Neural progenitor cell (in vitro differentiated cells): ENCODE measurements at regions not wholly inside any gene's neighbourhood (a gene's known extent, or its start where the extent isn't known, plus 50 kb on each side); places are given as distances from the start of the nearest gene placed in this dataset.

Source experiments
- DNase-seq: peaks from one replicate; pipeline ENCODE4 v3.0.0-alpha.2; 2016; ENCODE audit warnings: low spot score
- H2AFZ ChIP-seq: fragments of 200-600 bp; sonication (generic); replicated peaks from 2 replicates; pipeline ENCODE4 v1.6.1; 2016; ENCODE audit warnings: antibody characterized with exemption
- H3F3A ChIP-seq: fragments of 200-600 bp; sonication (generic); 2 replicates; pipeline ENCODE4 v1.6.1; 2016; ENCODE audit warnings: antibody characterized with exemption, low read depth
- H3K27ac ChIP-seq: fragments of 200-600 bp; sonication (generic); 2 replicates; pipeline ENCODE4 v1.5.1; 2016; ENCODE audit warnings: mild to moderate bottlenecking
- H3K27me3 ChIP-seq: fragments of 200-600 bp; sonication (generic); 2 replicates; pipeline ENCODE4 v1.6.1; 2016; ENCODE audit warnings: mild to moderate bottlenecking, moderate library complexity
- H3K36me3 ChIP-seq: fragments of 200-600 bp; sonication (generic); 2 replicates; pipeline ENCODE4 v1.5.1; 2016
- H3K4me1 ChIP-seq: fragments of 200-600 bp; sonication (generic); 2 replicates; pipeline ENCODE4 v1.6.1; 2016; ENCODE audit warnings: mixed run types
- H3K4me2 ChIP-seq: fragments of 200-600 bp; sonication (generic); 2 replicates; pipeline ENCODE4 v1.6.1; 2016
- H3K4me3 ChIP-seq: fragments of 200-600 bp; sonication (generic); 2 replicates; pipeline ENCODE4 v1.5.1; 2016
- H3K79me2 ChIP-seq: fragments of 200-600 bp; sonication (generic); 2 replicates; pipeline ENCODE4 v1.6.1; 2016; ENCODE audit warnings: low read depth
- H3K9ac ChIP-seq: fragments of 200-600 bp; sonication (generic); 2 replicates; pipeline ENCODE4 v1.6.1; 2016
- H3K9me3 ChIP-seq: fragments of 200-600 bp; sonication (generic); 2 replicates; pipeline ENCODE4 v1.5.1; 2016; ENCODE audit warnings: low read depth
- H4K20me1 ChIP-seq: fragments of 200-600 bp; sonication (generic); 2 replicates; pipeline ENCODE4 v1.6.1; 2016; ENCODE audit warnings: low read depth
- H3K27ac Mint-ChIP-seq: 3 replicates; pipeline ENCODE4 v1.8.0; 2021; ENCODE audit warnings: mixed read lengths
- H3K27me3 Mint-ChIP-seq: 2 replicates; pipeline ENCODE4 v1.8.0; 2022; ENCODE audit warnings: low read depth, mild to moderate bottlenecking, inconsistent platforms, moderate library complexity, mixed read lengths; ENCODE audit not compliant: insufficient read depth
- H3K36me3 Mint-ChIP-seq: 3 replicates; pipeline ENCODE4 v1.8.0; 2021; ENCODE audit warnings: mixed read lengths
- H3K4me1 Mint-ChIP-seq: 3 replicates; pipeline ENCODE4 v1.8.0; 2021; ENCODE audit warnings: mixed read lengths
- H3K4me3 Mint-ChIP-seq: 3 replicates; pipeline ENCODE4 v1.8.0; 2021; ENCODE audit warnings: mild to moderate bottlenecking, moderate library complexity, mixed read lengths
- H3K9me3 Mint-ChIP-seq: 3 replicates; pipeline ENCODE4 v1.8.0; 2020; ENCODE audit warnings: mixed read lengths
- CTCF ChIP-seq: fragments of 200-600 bp; sonication (generic); IDR thresholded peaks from 2 replicates; pipeline ENCODE4 v1.5.1; 2017; ENCODE audit warnings: antibody characterized with exemption, mild to moderate bottlenecking
- EZH2 ChIP-seq: fragments of 200-600 bp; sonication (generic); IDR thresholded peaks from 2 replicates; pipeline ENCODE4 v1.6.1; 2017; ENCODE audit warnings: antibody characterized with exemption, mild to moderate bottlenecking, moderate library complexity
- EZH2phosphoT487 ChIP-seq: fragments of 200-600 bp; sonication (generic); IDR thresholded peaks from 2 replicates; pipeline ENCODE4 v1.6.1; 2017; ENCODE audit warnings: antibody characterized with exemption

- H3K4me3 Mint-ChIP-seq = no peak overlapping the region
- Histone ChIP-seq H3K4me1 (peaks cover 7% of the 10 kb centered on the region), H3K9ac (no peak overlapping the region), H3K9me3 (no peaks in the 10 kb centered on the region), H3F3A (no peaks in the 10 kb centered on the region), H3K27ac (no peak overlapping the region), H3K36me3 (no peaks in the 10 kb centered on the region), H3K4me3 (no peak overlapping the region), H2AFZ (no peak overlapping the region), H3K79me2 (no peaks in the 10 kb centered on the region), H4K20me1 (no peaks in the 10 kb centered on the region), H3K4me2 (no peak overlapping the region), H3K27me3 (no peaks in the 10 kb centered on the region)
- TF ChIP-seq EZH2 (no peak), EZH2phosphoT487 (no peak), CTCF (no peak)
- peaks cover 4% of the 10 kb centered on the region for H3K27me3 Mint-ChIP-seq
- no peak for DNase-seq
- peaks cover 40% of the 10 kb centered on the region for H3K4me1 Mint-ChIP-seq
- H3K27ac Mint-ChIP-seq = no peak overlapping the region
- no peaks in the 10 kb centered on the region for H3K36me3 Mint-ChIP-seq
- H3K9me3 Mint-ChIP-seq = no peaks in the 10 kb centered on the region
Observed at GRCh38 chr5:93189707-93190120, 391.3 kb downstream of the NR2F1-AS1 start.

- Histone ChIP-seq H3K27me3 (no peaks in the 10 kb centered on the region), H3K27ac (no peak overlapping the region), H3K36me3 (no peaks in the 10 kb centered on the region), H3K9ac (no peak overlapping the region), H3K9me3 (no peaks in the 10 kb centered on the region), H3K79me2 (no peaks in the 10 kb centered on the region), H2AFZ (no peak overlapping the region), H3K4me2 (no peak overlapping the region), H3F3A (no peaks in the 10 kb centered on the region), H4K20me1 (no peaks in the 10 kb centered on the region), H3K4me3 (no peak overlapping the region), H3K4me1 (peaks cover 7% of the 10 kb centered on the region)
- H3K27ac Mint-ChIP-seq = no peak overlapping the region
- H3K36me3 Mint-ChIP-seq = no peaks in the 10 kb centered on the region
- H3K27me3 Mint-ChIP-seq = peaks cover 4% of the 10 kb centered on the region
- no peak overlapping the region for H3K4me3 Mint-ChIP-seq
- peaks cover 33% of the 10 kb centered on the region for H3K4me1 Mint-ChIP-seq
- no peak for DNase-seq
- no peaks in the 10 kb centered on the region for H3K9me3 Mint-ChIP-seq
- TF ChIP-seq EZH2phosphoT487 (no peak), CTCF (no peak)
Observed at GRCh38 chr5:93188876-93189485, 392.0 kb downstream of the NR2F1-AS1 start.

- Mint-ChIP-seq H3K9me3 (no peaks in the 10 kb centered on the region), H3K27me3 (peaks cover 3% of the 10 kb centered on the region), H3K27ac (no peak overlapping the region), H3K4me1 (peaks cover 7% of the 10 kb centered on the region), H3K36me3 (no peaks in the 10 kb centered on the region), H3K4me3 (no peak overlapping the region)
- TF ChIP-seq EZH2phosphoT487 = no peak
- no peak for TF ChIP-seq CTCF
- TF ChIP-seq EZH2 = no peak
- DNase-seq = no peak
- no peaks in the 10 kb centered on the region for H3K9me3 ChIP-seq
- no peaks in the 10 kb centered on the region for H4K20me1 ChIP-seq
- no peak overlapping the region for H3K4me3 ChIP-seq
- H3K4me1 ChIP-seq = no peaks in the 10 kb centered on the region
- H3K79me2 ChIP-seq = no peaks in the 10 kb centered on the region
- no peaks in the 10 kb centered on the region for H3F3A ChIP-seq
- no peak overlapping the region for H2AFZ ChIP-seq
- no peak overlapping the region for H3K27ac ChIP-seq
- no peak overlapping the region for H3K4me2 ChIP-seq
- H3K9ac ChIP-seq = no peak overlapping the region
- no peaks in the 10 kb centered on the region for H3K27me3 ChIP-seq
- no peaks in the 10 kb centered on the region for H3K36me3 ChIP-seq
Observed at GRCh38 chr5:93186076-93186682, 394.8 kb downstream of the NR2F1-AS1 start.
